Spinal cord (tissue), 9 donors: ENCODE measurements at regions not wholly inside any gene's neighbourhood (a gene's known extent, or its start where the extent isn't known, plus 50 kb on each side); places are given as distances from the start of the nearest gene placed in this dataset.
"Not testable (repeated sequence)": the region's sequence is repeated elsewhere in the genome, so short reads cannot be mapped to it uniquely, and the experiment has no call there.

Experiments used
- DNase-seq, 6 donors: peaks; one replicate each; pipeline versions ENCODE4 v3.0.0 to v3.0.0-alpha.2; 2013 to 2015; ENCODE audit warnings: low spot score in 6 of 6, low read depth in 4 of 6
- H3K27ac ChIP-seq: one replicate; pipeline ENCODE4 v1.5.1; 2013; ENCODE audit warnings: low read depth, low read length, control low read depth
- H3K27me3 ChIP-seq: one replicate; pipeline ENCODE4 v1.6.1; 2013; ENCODE audit warnings: low read length; ENCODE audit not compliant: control insufficient read depth, insufficient read depth
- H3K36me3 ChIP-seq: one replicate; pipeline ENCODE4 v1.6.1; 2013; ENCODE audit warnings: low read length; ENCODE audit not compliant: control insufficient read depth, insufficient read depth
- H3K4me1 ChIP-seq: one replicate; pipeline ENCODE4 v1.6.1; 2013; ENCODE audit warnings: low read length; ENCODE audit not compliant: control insufficient read depth, insufficient read depth
- H3K4me3 ChIP-seq: one replicate; pipeline ENCODE4 v1.5.1; 2013; ENCODE audit warnings: low read depth, low read length, control low read depth
- H3K9me3 ChIP-seq: one replicate; pipeline ENCODE4 v1.6.1; 2013; ENCODE audit warnings: low read length; ENCODE audit not compliant: control insufficient read depth, insufficient read depth
- WGBS: methylation state at CpG from one replicate; pipeline ENCODE4 v1.1.5; 2013; ENCODE audit warnings: missing lambda C conversion rate; ENCODE audit not compliant: insufficient coverage; 5-methylcytosine and 5-hydroxymethylcytosine counted together
- donor health status: healthy.

DNA sequence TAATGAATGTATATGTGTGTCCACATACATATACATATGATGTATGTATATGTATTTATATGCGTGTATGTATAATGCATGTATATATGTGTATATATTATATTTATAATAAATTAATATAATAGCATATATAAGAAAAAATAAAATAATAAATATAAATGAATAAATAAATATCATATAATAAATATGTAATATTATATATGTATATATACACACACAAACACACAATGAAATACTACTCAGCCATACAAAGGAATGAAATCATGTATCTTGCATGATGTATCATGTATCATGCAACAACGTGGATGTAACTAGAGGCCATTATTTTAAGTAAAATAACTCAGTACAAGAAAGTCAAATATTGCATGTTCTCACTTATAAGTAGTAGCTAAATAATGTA lies 788.7 kb upstream of the CHORDC1 start:
- WGBS = no CpG with 5 or more reads among the region's 2 CpGs
- H3K9me3 ChIP-seq = peaks cover 3% of the 10 kb centered on the region
- no peaks in the 10 kb centered on the region for H3K27me3 ChIP-seq
- no peak overlapping the region for H3K4me3 ChIP-seq
- DNase-seq = no peak
- no peaks in the 10 kb centered on the region for H3K4me1 ChIP-seq
- no peak overlapping the region for H3K27ac ChIP-seq
- H3K36me3 ChIP-seq = no peaks in the 10 kb centered on the region

GRCh38 chr11:91005458-91005857 lies 782.6 kb upstream of the CHORDC1 start:
- DNase-seq = no peak
- H3K9me3 ChIP-seq = peaks cover 3% of the 10 kb centered on the region
- H3K4me1 ChIP-seq = no peaks in the 10 kb centered on the region
- H3K36me3 ChIP-seq = no peaks in the 10 kb centered on the region
- H3K27me3 ChIP-seq = no peaks in the 10 kb centered on the region
- H3K27ac ChIP-seq = no peak overlapping the region
- WGBS = no CpG with 5 or more reads among the region's 1 CpG
- no peak overlapping the region for H3K4me3 ChIP-seq

- WGBS = no CpG with 5 or more reads among the region's 3 CpGs
- Histone ChIP-seq H3K4me3 (no peak overlapping the region), H3K27me3 (no peaks in the 10 kb centered on the region), H3K4me1 (no peaks in the 10 kb centered on the region), H3K9me3 (no peaks in the 10 kb centered on the region), H3K36me3 (no peaks in the 10 kb centered on the region), H3K27ac (no peak overlapping the region)
- DNase-seq = no peak
These were observed 774.4 kb upstream of the CHORDC1 start for GRCh38 chr11:90997241-90997640.

DNA sequence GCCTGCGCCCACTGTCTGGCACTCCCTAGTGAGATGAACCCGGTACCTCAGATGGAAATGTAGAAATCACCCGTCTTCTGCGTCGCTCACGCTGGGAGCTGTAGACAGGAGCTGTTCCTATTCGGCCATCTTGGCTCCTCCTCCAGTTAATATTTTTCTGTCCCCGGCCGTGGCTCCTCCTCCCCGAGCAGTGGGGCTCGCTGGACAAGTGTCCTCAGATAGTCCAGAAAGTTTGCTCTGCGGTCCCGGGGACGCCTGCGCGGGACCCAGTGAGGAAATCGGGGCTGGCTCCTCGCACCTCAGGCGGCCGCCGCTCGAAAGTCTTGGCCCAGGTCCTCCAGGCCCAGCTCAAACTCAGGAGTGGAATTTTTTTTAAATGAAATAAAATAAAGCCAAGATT lies 749.3 kb upstream of the CHORDC1 start:
- H3K36me3 ChIP-seq, H3K27ac ChIP-seq, H3K4me1 ChIP-seq, H3K27me3 ChIP-seq, DNase-seq, H3K4me3 ChIP-seq, H3K9me3 ChIP-seq: not testable (repeated sequence)
- 100% methylated on average over 3 of the region's 22 CpGs for WGBS

DNA sequence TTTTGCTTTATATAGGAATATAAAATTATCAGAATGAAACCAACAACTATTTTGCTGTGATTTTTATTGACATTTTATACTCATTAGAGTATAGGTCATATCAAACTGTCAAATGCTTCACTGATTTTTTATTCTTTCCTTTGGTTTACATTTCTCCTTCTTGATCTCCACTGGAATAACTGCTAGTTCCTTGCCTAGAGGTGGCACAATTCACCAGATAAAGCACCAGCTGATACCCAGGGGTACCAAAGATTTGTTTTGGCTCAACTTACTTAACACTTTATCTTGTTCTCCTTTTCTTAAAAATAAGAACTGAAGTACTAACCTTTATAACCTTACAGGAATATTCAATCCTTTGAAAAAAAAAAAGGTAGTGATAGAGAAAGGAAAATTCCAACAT lies 725.1 kb upstream of the CHORDC1 start:
- H3K9me3 ChIP-seq = no peaks in the 10 kb centered on the region
- H3K4me3 ChIP-seq = no peak overlapping the region
- H3K27ac ChIP-seq = no peak overlapping the region
- no peak for DNase-seq
- no peaks in the 10 kb centered on the region for H3K36me3 ChIP-seq
- no peaks in the 10 kb centered on the region for H3K27me3 ChIP-seq
- no peaks in the 10 kb centered on the region for H3K4me1 ChIP-seq

DNA sequence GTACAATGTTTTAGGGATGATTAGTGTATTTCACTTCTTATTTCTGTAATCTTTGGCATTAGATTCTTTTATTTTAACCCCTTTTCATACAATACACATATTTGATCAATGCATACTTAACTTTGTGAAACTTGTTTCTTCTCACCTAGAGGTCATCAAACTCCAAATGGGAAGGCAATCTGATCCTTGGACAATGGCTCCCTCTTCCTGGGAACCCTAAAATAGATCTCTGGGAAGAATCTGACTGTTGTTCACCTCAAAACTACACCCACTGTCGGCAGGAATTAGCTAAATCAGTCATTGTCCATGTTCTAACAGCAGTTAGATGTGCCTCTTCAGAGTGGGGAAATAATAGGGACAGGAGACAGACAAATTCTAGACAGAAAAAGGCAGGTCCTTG lies 707.4 kb upstream of the CHORDC1 start:
- no peak overlapping the region for H3K27ac ChIP-seq
- DNase-seq = no peak
- H3K9me3 ChIP-seq = peaks cover 1% of the 10 kb centered on the region
- no peaks in the 10 kb centered on the region for H3K27me3 ChIP-seq
- H3K4me3 ChIP-seq = no peak overlapping the region
- WGBS = no CpG with 5 or more reads among the region's 1 CpG
- H3K36me3 ChIP-seq = no peaks in the 10 kb centered on the region
- no peaks in the 10 kb centered on the region for H3K4me1 ChIP-seq

GRCh38 chr11:90919332-90919731 lies 696.5 kb upstream of the CHORDC1 start:
- WGBS = no CpG with 5 or more reads among the region's 2 CpGs

GRCh38 chr11:90916706-90917105 lies 693.9 kb upstream of the CHORDC1 start:
- no peak overlapping the region for H3K27ac ChIP-seq
- no peaks in the 10 kb centered on the region for H3K27me3 ChIP-seq
- H3K4me1 ChIP-seq = no peaks in the 10 kb centered on the region
- H3K36me3 ChIP-seq = no peaks in the 10 kb centered on the region
- no peak overlapping the region for H3K4me3 ChIP-seq
- H3K9me3 ChIP-seq = no peaks in the 10 kb centered on the region
- DNase-seq = no peak

More at GRCh38 chr11:90919332-90919731, 696.5 kb upstream of the CHORDC1 start:
- H3K36me3 ChIP-seq = no peaks in the 10 kb centered on the region
- no peak overlapping the region for H3K4me3 ChIP-seq
- no peaks in the 10 kb centered on the region for H3K4me1 ChIP-seq
- H3K9me3 ChIP-seq = no peaks in the 10 kb centered on the region
- H3K27me3 ChIP-seq = no peaks in the 10 kb centered on the region
- H3K27ac ChIP-seq = no peak overlapping the region
- DNase-seq = no peak

- no peak overlapping the region for H3K4me3 ChIP-seq
- DNase-seq = no peak
- H3K27ac ChIP-seq = no peak overlapping the region
- no peaks in the 10 kb centered on the region for H3K9me3 ChIP-seq
- H3K4me1 ChIP-seq = no peaks in the 10 kb centered on the region
- H3K36me3 ChIP-seq = no peaks in the 10 kb centered on the region
- H3K27me3 ChIP-seq = no peaks in the 10 kb centered on the region
- WGBS = no CpG with 5 or more reads among the region's 2 CpGs
These were observed 690.4 kb upstream of the CHORDC1 start for GRCh38 chr11:90913131-90913668.

GRCh38 chr11:90912631-90913030 lies 689.8 kb upstream of the CHORDC1 start:
- Histone ChIP-seq H3K9me3 (no peaks in the 10 kb centered on the region), H3K36me3 (no peaks in the 10 kb centered on the region), H3K27me3 (no peaks in the 10 kb centered on the region), H3K4me3 (no peak overlapping the region), H3K27ac (no peak overlapping the region), H3K4me1 (no peaks in the 10 kb centered on the region)
- WGBS = 89% methylated on average over 3 of the region's 5 CpGs
- DNase-seq = no peak
